PC-9 (cell line): ENCODE measurements at regions not wholly inside any gene's neighbourhood (a gene's known extent, or its start where the extent isn't known, plus 50 kb on each side); places are given as distances from the start of the nearest gene placed in this dataset.

ENCODE experiments used
- BruUV-seq: library from RNA; stranded (reverse); fragments of 400-500 nt; replicated peaks from 2 replicates; lab custom pipeline; 2021; lab: Mats Ljungman, UMichigan
- CTCF ChIA-PET: fragments of 300-600 bp; sonication (Branson Sonifier 250); formaldehyde crosslinking; loops from one replicate; lab custom pipeline; 2022; ENCODE audit warnings: antibody characterized with exemption; lab: Charles Lee
- POLR2A ChIA-PET: fragments of 300-600 bp; sonication (Branson Sonifier 250); formaldehyde crosslinking; loops from one replicate; lab custom pipeline; 2022; ENCODE audit warnings: antibody characterized with exemption; ENCODE audit not compliant: unreplicated experiment; lab: Charles Lee
- DNase-seq, 2 experiments: peaks; one replicate each; pipeline versions ENCODE4 v3.0.0 to v3.0.0-alpha.2; 2015 to 2022; ENCODE audit warnings: mixed read lengths in 1 of 2
- H2AFZ ChIP-seq: fragments of 200-600 bp; sonication (generic); 2 replicates; pipeline ENCODE4 v1.8.1; 2017; ENCODE audit warnings: antibody characterized with exemption
- H3F3A ChIP-seq: fragments of 200-600 bp; sonication (generic); 2 replicates; pipeline ENCODE4 v1.8.1; 2017; ENCODE audit warnings: antibody characterized with exemption, mild to moderate bottlenecking, low read depth; ENCODE audit not compliant: insufficient read depth
- H3K27ac ChIP-seq: fragments of 200-600 bp; sonication (generic); 2 replicates; pipeline ENCODE4 v1.6.1; 2016; ENCODE audit warnings: mixed run types
- H3K27me3 ChIP-seq: fragments of 200-600 bp; sonication (generic); 2 replicates; pipeline ENCODE4 v1.6.1; 2016; ENCODE audit warnings: low read depth, mixed run types; ENCODE audit not compliant: insufficient read depth
- H3K36me3 ChIP-seq: fragments of 200-600 bp; sonication (generic); 2 replicates; pipeline ENCODE4 v1.6.1; 2016; ENCODE audit warnings: low read depth, mixed run types
- H3K4me1 ChIP-seq: fragments of 200-600 bp; sonication (generic); replicated peaks from 2 replicates; pipeline ENCODE4 v1.6.1; 2016; ENCODE audit warnings: mixed run types; ENCODE audit not compliant: insufficient read depth
- H3K4me2 ChIP-seq: fragments of 200-600 bp; sonication (generic); 2 replicates; pipeline ENCODE4 v1.6.1; 2017; ENCODE audit warnings: mixed run types
- H3K4me3 ChIP-seq: fragments of 200-600 bp; sonication (generic); 2 replicates; pipeline ENCODE4 v1.6.1; 2016; ENCODE audit warnings: mixed run types
- H3K79me2 ChIP-seq: fragments of 200-600 bp; sonication (generic); 2 replicates; pipeline ENCODE4 v1.6.1; 2017; ENCODE audit warnings: low read depth, mixed run types
- H3K9me2 ChIP-seq: fragments of 200-600 bp; sonication (generic); 2 replicates; pipeline ENCODE4 v1.8.1; 2017; ENCODE audit warnings: mild to moderate bottlenecking; ENCODE audit not compliant: insufficient read depth
- H3K9me3 ChIP-seq: fragments of 200-600 bp; sonication (generic); 2 replicates; pipeline ENCODE4 v1.8.1; 2016; ENCODE audit warnings: low read depth; ENCODE audit not compliant: insufficient read depth
- H4K20me1 ChIP-seq: fragments of 200-600 bp; sonication (generic); 2 replicates; pipeline ENCODE4 v1.8.1; 2017; ENCODE audit not compliant: insufficient read depth
- EZH2 ChIP-seq: fragments of 200-600 bp; sonication (generic); IDR thresholded peaks from 2 replicates; pipeline ENCODE4 v1.8.0; 2017; ENCODE audit warnings: antibody characterized with exemption, low read depth
- intact Hi-C: fragments of 100-400 bp; cut with micrococcal nuclease; formaldehyde crosslinking; loops from one replicate; pipeline ENCODE4 v1.10.0; 2022; ENCODE audit not compliant: unreplicated experiment
- TF ChIP-seq, protein P1 (sequence below): fragments of 200-600 bp; sonication (generic); conservative IDR thresholded peaks from 2 replicates; pipeline ENCODE4 v1.6.1; 2017; ENCODE audit warnings: mixed run types, antibody characterized with exemption, mild to moderate bottlenecking, moderate library complexity

DNA sequence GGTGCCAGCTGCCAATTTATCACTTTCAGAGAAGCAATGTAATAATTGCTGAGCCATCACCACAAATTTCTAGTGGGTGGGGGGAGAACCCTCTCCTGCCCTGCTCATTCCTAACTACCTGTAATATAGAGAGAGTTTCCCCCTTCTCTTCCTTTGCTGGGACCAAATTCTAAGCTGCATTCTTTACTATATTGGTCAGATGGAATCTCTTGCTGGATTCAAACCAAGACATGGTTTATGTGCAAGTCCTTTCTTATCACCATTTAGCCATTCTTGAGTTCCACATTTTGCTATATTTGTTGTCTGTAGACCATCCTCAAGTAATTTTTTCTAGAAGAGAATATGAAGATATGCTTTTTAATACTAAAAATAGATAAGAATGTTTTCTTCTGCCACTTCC lies 452.1 kb downstream of the MN1 start:
- POLR2A ChIA-PET: no interaction called here
- BruUV-seq: no TSS peak
- H3K4me3 ChIP-seq: no peak overlapping the region
- H3K79me2 ChIP-seq: no peaks in the 10 kb centered on the region
- H3K9me2 ChIP-seq: no peaks in the 10 kb centered on the region
- H3K36me3 ChIP-seq: no peaks in the 10 kb centered on the region
- H3K4me1 ChIP-seq: peaks cover 9% of the 10 kb centered on the region; the same call in 1 of the 2 replicates
- no peak overlapping the region for H3K27ac ChIP-seq
- H3K4me2 ChIP-seq: no peak overlapping the region
- H4K20me1 ChIP-seq: no peaks in the 10 kb centered on the region
- H2AFZ ChIP-seq: no peak overlapping the region
- CTCF ChIA-PET: no interaction called here
- no peaks in the 10 kb centered on the region for H3F3A ChIP-seq
- H3K9me3 ChIP-seq: peaks cover 13% of the 10 kb centered on the region
- DNase-seq: no peak
- TF ChIP-seq, protein P1, sequence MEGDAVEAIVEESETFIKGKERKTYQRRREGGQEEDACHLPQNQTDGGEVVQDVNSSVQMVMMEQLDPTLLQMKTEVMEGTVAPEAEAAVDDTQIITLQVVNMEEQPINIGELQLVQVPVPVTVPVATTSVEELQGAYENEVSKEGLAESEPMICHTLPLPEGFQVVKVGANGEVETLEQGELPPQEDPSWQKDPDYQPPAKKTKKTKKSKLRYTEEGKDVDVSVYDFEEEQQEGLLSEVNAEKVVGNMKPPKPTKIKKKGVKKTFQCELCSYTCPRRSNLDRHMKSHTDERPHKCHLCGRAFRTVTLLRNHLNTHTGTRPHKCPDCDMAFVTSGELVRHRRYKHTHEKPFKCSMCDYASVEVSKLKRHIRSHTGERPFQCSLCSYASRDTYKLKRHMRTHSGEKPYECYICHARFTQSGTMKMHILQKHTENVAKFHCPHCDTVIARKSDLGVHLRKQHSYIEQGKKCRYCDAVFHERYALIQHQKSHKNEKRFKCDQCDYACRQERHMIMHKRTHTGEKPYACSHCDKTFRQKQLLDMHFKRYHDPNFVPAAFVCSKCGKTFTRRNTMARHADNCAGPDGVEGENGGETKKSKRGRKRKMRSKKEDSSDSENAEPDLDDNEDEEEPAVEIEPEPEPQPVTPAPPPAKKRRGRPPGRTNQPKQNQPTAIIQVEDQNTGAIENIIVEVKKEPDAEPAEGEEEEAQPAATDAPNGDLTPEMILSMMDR: no peak
- H3K27me3 ChIP-seq: no peaks in the 10 kb centered on the region
- intact Hi-C loops: no loop called here

GRCh38 chr22:27350306-27350705 lies 451.2 kb downstream of the MN1 start:
- H4K20me1 ChIP-seq: no peaks in the 10 kb centered on the region
- ChIA-PET CTCF (no interaction called here), POLR2A (no interaction called here)
- H3K79me2 ChIP-seq: no peaks in the 10 kb centered on the region
- H3K4me2 ChIP-seq: no peak overlapping the region
- BruUV-seq: no TSS peak
- peaks cover 9% of the 10 kb centered on the region; the same call in 1 of the 2 replicates for H3K4me1 ChIP-seq
- H3F3A ChIP-seq: no peaks in the 10 kb centered on the region
- no peaks in the 10 kb centered on the region for H3K27me3 ChIP-seq
- intact Hi-C loops: no loop called here
- H3K9me3 ChIP-seq: peaks cover 13% of the 10 kb centered on the region
- H3K36me3 ChIP-seq: no peaks in the 10 kb centered on the region
- H3K9me2 ChIP-seq: no peaks in the 10 kb centered on the region
- no peak overlapping the region for H3K27ac ChIP-seq
- H2AFZ ChIP-seq: no peak overlapping the region
- DNase-seq: no peak
- H3K4me3 ChIP-seq: no peak overlapping the region
- TF ChIP-seq, protein P1: no peak
- TF ChIP-seq EZH2: no peak

GRCh38 chr22:27352426-27352825 lies 449.1 kb downstream of the MN1 start:
- Histone ChIP-seq H3K9me2 (no peaks in the 10 kb centered on the region), H2AFZ (no peak overlapping the region), H3K27ac (no peak overlapping the region), H3K79me2 (no peaks in the 10 kb centered on the region), H3K4me1 (peaks cover 9% of the 10 kb centered on the region; the same call in 1 of the 2 replicates), H3K27me3 (no peaks in the 10 kb centered on the region), H3K9me3 (peaks cover 18% of the 10 kb centered on the region), H3K4me2 (no peak overlapping the region), H3K36me3 (no peaks in the 10 kb centered on the region), H3F3A (no peaks in the 10 kb centered on the region), H4K20me1 (no peaks in the 10 kb centered on the region), H3K4me3 (no peak overlapping the region)
- intact Hi-C loops: no loop called here
- POLR2A ChIA-PET: no interaction called here
- no TSS peak for BruUV-seq
- CTCF ChIA-PET: no interaction called here
- no peak for TF ChIP-seq EZH2
- TF ChIP-seq, protein P1: no peak
- no peak for DNase-seq
